HEK293 (cell line): ENCODE measurements at regions not wholly inside any gene's neighbourhood (a gene's known extent, or its start where the extent isn't known, plus 50 kb on each side); places are given as distances from the start of the nearest gene placed in this dataset.
"Not testable (repeated sequence)": the region's sequence is repeated elsewhere in the genome, so short reads cannot be mapped to it uniquely, and the experiment has no call there.

Experiments used
- ATF2 ChIP-seq: fragments of 450-650 bp; formaldehyde crosslinking; IDR thresholded peaks from 2 replicates; pipeline ENCODE4 v1.5.1; 2016; ENCODE audit warnings: missing biosample characterization, missing genetic modification characterization, low read depth
- CTCF ChIP-seq: fragments of 450-650 bp; formaldehyde crosslinking; IDR thresholded peaks from 2 replicates; pipeline ENCODE4 v1.5.1; 2016; ENCODE audit warnings: missing biosample characterization, missing genetic modification characterization
- TRIM28 ChIP-seq: IDR thresholded peaks from 2 replicates; pipeline ENCODE4 v1.6.1; 2011; ENCODE audit warnings: low read length, control low read depth, borderline replicate concordance
- YY1 ChIP-seq: fragments of 450-650 bp; formaldehyde crosslinking; IDR thresholded peaks from 2 replicates; pipeline ENCODE4 v1.5.1; 2018; ENCODE audit warnings: missing biosample characterization, missing genetic modification characterization
- YY2 ChIP-seq: fragments of 450-650 bp; formaldehyde crosslinking; IDR thresholded peaks from 2 replicates; pipeline ENCODE4 v1.5.1; 2016; ENCODE audit warnings: missing biosample characterization, missing genetic modification characterization
- ZBTB1 ChIP-seq: fragments of 450-650 bp; formaldehyde crosslinking; IDR thresholded peaks from 2 replicates; pipeline ENCODE4 v1.5.1; 2016; ENCODE audit warnings: missing biosample characterization, missing genetic modification characterization
- ZBTB7A ChIP-seq: fragments of 450-650 bp; formaldehyde crosslinking; IDR thresholded peaks from 2 replicates; pipeline ENCODE4 v1.5.1; 2016; ENCODE audit warnings: low read depth, missing biosample characterization, missing genetic modification characterization
- ZNF473 ChIP-seq: fragments of 450-650 bp; formaldehyde crosslinking; IDR thresholded peaks from 2 replicates; pipeline ENCODE4 v1.5.1; 2017; ENCODE audit warnings: missing biosample characterization, missing genetic modification characterization
- ZNF549 ChIP-seq: fragments of 450-650 bp; IDR thresholded peaks from 2 replicates; pipeline ENCODE4 v1.5.1; 2018; ENCODE audit warnings: missing biosample characterization, missing genetic modification characterization, mild to moderate bottlenecking, inconsistent platforms, moderate library complexity
- ZNF555 ChIP-seq: fragments of 450-650 bp; formaldehyde crosslinking; conservative IDR thresholded peaks from 2 replicates; pipeline ENCODE4 v1.5.1; 2017; ENCODE audit warnings: missing biosample characterization, mild to moderate bottlenecking, missing genetic modification characterization, inconsistent platforms
- ZNF558 ChIP-seq: fragments of 450-650 bp; formaldehyde crosslinking; IDR thresholded peaks from 2 replicates; pipeline ENCODE4 v1.5.1; 2016; ENCODE audit warnings: missing biosample characterization, missing genetic modification characterization

GRCh38 chr1:83345375-83345774, 653.6 kb downstream of the TTLL7 start:
- not testable (repeated sequence) for TF ChIP-seq CTCF (tag by site-specific recombination); ZNF558 (tag by site-specific recombination); ZBTB7A; TRIM28; ZNF555 (tag by site-specific recombination); ZNF549; YY2 (tag by site-specific recombination); YY1 (tag by site-specific recombination); ZBTB1 (tag by site-specific recombination); ZNF473 (tag by site-specific recombination); ATF2 (tag by site-specific recombination)
